Osteoblast (primary cell): ENCODE measurements at regions not wholly inside any gene's neighbourhood (a gene's known extent, or its start where the extent isn't known, plus 50 kb on each side); places are given as distances from the start of the nearest gene placed in this dataset.
A peak's percentile ranks its signal among the peaks of the same experiment; 100 is the strongest.

Source experiments
- DNase-seq: peaks from one replicate; pipeline ENCODE4 v3.0.0; 2011; ENCODE audit warnings: low spot score, mixed read lengths; ENCODE audit not compliant: insufficient read length; ENCODE audit errors: missing footprints
- H2AFZ ChIP-seq: 2 replicates; pipeline ENCODE4 v1.6.0; 2011; ENCODE audit warnings: mild to moderate bottlenecking, low read length
- H3K27ac ChIP-seq: 2 replicates; pipeline ENCODE4 v1.5.1; 2011; ENCODE audit warnings: mild to moderate bottlenecking, low read depth, low read length, moderate library complexity
- H3K27me3 ChIP-seq: 2 replicates; pipeline ENCODE4 v1.6.0; 2012; ENCODE audit warnings: mild to moderate bottlenecking, control low read depth, inconsistent platforms, low read length, moderate library complexity; ENCODE audit not compliant: insufficient read depth
- H3K36me3 ChIP-seq: 2 replicates; pipeline ENCODE4 v1.5.1; 2011; ENCODE audit warnings: mild to moderate bottlenecking, low read length, control low read depth, moderate library complexity; ENCODE audit not compliant: insufficient read depth
- H3K4me1 ChIP-seq: 2 replicates; pipeline ENCODE4 v1.5.1; 2011; ENCODE audit warnings: mild to moderate bottlenecking, low read length, control low read depth, moderate library complexity; ENCODE audit not compliant: insufficient read depth
- H3K4me2 ChIP-seq: 2 replicates; pipeline ENCODE4 v1.6.0; 2011; ENCODE audit warnings: mild to moderate bottlenecking, low read length; ENCODE audit not compliant: insufficient read depth
- H3K4me3 ChIP-seq: fragments of 200-600 bp; sonication (generic); 3 replicates; pipeline ENCODE4 v1.5.1; 2012; ENCODE audit warnings: mild to moderate bottlenecking, low read length, inconsistent platforms; ENCODE audit not compliant: insufficient read depth
- H3K79me2 ChIP-seq: 2 replicates; pipeline ENCODE4 v1.6.0; 2012; ENCODE audit warnings: mild to moderate bottlenecking, low read length, control low read depth, inconsistent platforms; ENCODE audit not compliant: insufficient read depth
- H3K9me3 ChIP-seq: 2 replicates; pipeline ENCODE4 v1.5.1; 2011; ENCODE audit warnings: low read depth, low read length, control low read depth
- H4K20me1 ChIP-seq: 2 replicates; pipeline ENCODE4 v1.6.0; 2012; ENCODE audit warnings: mild to moderate bottlenecking, low read length, control low read depth; ENCODE audit not compliant: insufficient read depth
- TF ChIP-seq, protein P1 (sequence below): IDR thresholded peaks from 2 replicates; pipeline ENCODE4 v1.5.1; 2011; ENCODE audit warnings: mild to moderate bottlenecking, low read depth, low read length, moderate library complexity; ENCODE audit errors: extremely low read depth

DNA sequence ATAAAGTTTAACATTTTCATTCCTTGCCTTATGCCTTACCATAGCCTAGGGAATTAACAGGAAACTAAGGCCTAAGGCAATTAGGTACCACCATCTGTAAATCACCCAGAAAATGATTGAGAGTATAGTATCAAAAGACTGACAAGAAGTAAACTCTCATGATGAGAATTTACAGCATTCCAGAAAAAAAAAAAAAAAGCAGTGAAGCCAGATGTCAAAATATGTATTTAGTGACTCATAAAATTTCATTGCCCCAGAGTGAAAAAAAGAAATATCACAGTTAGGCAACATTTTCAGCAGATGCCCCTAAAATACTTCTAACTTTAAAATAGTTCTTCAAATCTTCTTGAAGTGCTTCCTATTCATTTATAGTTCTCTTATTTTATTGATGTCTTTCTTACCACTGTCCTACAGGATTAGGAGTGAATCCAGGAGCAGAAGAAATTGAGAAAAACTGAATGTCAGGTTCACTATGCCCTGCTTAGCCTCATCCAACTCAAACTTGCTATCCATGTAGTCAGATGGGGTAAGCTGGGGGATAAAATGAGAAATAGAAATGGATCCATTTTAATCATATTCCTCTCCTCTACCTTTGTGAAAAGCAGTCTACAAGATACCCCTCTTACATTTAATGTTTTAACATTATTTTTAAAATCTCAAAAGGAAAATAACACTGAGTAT lies 57.3 kb upstream of the TANK start:
- Histone ChIP-seq H3K9me3 (no peaks in the 10 kb centered on the region), H3K79me2 (no peaks in the 10 kb centered on the region), H3K4me2 (peak overlapping the region; percentile 57), H4K20me1 (no peaks in the 10 kb centered on the region), H3K36me3 (no peaks in the 10 kb centered on the region), H3K4me1 (peaks cover 23% of the 10 kb centered on the region), H3K27ac (no peak overlapping the region), H2AFZ (no peak overlapping the region), H3K4me3 (no peak overlapping the region), H3K27me3 (no peaks in the 10 kb centered on the region)
- no peak for DNase-seq
- TF ChIP-seq, protein P1, sequence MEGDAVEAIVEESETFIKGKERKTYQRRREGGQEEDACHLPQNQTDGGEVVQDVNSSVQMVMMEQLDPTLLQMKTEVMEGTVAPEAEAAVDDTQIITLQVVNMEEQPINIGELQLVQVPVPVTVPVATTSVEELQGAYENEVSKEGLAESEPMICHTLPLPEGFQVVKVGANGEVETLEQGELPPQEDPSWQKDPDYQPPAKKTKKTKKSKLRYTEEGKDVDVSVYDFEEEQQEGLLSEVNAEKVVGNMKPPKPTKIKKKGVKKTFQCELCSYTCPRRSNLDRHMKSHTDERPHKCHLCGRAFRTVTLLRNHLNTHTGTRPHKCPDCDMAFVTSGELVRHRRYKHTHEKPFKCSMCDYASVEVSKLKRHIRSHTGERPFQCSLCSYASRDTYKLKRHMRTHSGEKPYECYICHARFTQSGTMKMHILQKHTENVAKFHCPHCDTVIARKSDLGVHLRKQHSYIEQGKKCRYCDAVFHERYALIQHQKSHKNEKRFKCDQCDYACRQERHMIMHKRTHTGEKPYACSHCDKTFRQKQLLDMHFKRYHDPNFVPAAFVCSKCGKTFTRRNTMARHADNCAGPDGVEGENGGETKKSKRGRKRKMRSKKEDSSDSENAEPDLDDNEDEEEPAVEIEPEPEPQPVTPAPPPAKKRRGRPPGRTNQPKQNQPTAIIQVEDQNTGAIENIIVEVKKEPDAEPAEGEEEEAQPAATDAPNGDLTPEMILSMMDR, result no peak

DNA sequence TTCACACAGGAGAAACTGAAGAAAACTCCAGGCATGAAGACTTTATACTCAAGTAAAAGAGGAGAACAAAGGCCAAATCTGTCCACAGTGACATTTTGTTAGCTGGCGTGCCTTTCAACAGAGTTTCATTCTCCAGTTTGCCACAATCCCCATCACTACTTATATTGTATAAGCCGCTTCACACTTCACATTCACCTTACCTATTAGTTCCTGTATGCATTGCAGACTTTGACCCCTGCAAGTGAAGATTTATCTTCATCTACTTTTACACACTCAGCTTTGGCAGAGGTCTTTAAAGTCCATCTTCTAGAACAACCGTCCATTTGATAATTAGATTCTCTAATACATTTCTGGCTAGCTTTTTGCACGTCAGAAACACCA lies 56.8 kb upstream of the TANK start:
- TF ChIP-seq, protein P1, result no peak
- DNase-seq, result no peak
- Histone ChIP-seq H3K4me1 (peaks cover 23% of the 10 kb centered on the region), H3K4me2 (peak overlapping the region; percentile 11), H3K9me3 (no peaks in the 10 kb centered on the region), H3K4me3 (no peak overlapping the region), H3K27ac (no peak overlapping the region), H3K36me3 (no peaks in the 10 kb centered on the region), H3K27me3 (no peaks in the 10 kb centered on the region), H3K79me2 (no peaks in the 10 kb centered on the region), H4K20me1 (no peaks in the 10 kb centered on the region), H2AFZ (no peak overlapping the region)

DNA sequence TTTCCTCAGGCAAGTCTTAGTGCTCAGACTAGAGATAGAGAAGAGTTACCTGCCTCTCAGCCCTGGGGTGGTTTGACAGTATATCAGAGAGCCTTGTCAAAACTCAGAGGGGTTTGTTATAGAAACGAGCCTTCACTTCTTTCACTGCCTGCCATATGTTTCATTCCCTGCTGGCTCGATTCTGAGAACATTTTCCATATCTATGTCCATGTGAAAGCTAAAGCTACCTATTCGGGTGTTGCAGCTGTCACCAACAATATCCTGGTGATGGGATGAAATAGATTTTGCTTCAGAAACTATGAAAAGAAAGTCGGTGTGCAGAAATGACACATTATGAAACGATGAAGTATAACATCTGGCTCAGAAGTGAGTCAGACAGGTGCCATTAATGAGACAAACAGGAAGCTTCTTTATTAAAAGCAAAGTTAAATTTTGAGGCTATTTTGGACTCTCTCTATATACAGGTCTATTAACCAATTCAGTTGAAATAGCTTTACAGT lies 56.1 kb upstream of the TANK start:
- DNase-seq, result no peak
- Histone ChIP-seq H2AFZ (no peak overlapping the region), H3K36me3 (no peaks in the 10 kb centered on the region), H3K4me3 (no peak overlapping the region), H3K27me3 (no peaks in the 10 kb centered on the region), H3K9me3 (no peaks in the 10 kb centered on the region), H3K79me2 (no peaks in the 10 kb centered on the region), H3K4me1 (peaks cover 23% of the 10 kb centered on the region), H3K4me2 (no peak overlapping the region), H3K27ac (no peak overlapping the region), H4K20me1 (no peaks in the 10 kb centered on the region)
- TF ChIP-seq, protein P1, result no peak

DNA sequence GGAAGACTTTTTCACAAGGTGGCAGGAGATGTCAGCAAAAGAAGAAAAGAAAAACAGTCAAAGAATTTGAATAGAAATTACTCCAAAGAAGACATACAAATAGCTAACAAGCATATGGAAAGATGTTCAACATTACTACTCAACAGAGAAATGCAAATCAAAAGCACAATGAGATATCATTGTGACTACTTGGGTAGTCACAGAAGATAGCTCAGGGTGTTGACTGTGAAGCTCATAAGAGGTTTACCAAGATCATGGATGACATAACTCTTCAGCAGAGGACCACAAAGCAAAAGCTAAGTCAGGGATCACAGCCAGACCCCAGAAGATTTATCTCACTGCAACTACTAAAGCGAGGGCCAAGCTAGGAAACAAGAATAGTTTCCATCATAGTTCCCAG lies 53.0 kb upstream of the TANK start:
- no peaks in the 10 kb centered on the region for H3K79me2 ChIP-seq

More for the DNA sequence above, 53.0 kb upstream of the TANK start:
- H3K4me1 ChIP-seq, result peaks cover 16% of the 10 kb centered on the region
- no peaks in the 10 kb centered on the region for H3K36me3 ChIP-seq
- DNase-seq, result no peak
- no peak overlapping the region for H3K4me2 ChIP-seq
- H2AFZ ChIP-seq, result peak overlapping the region; percentile 17
- no peaks in the 10 kb centered on the region for H3K9me3 ChIP-seq
- no peak overlapping the region for H3K4me3 ChIP-seq
- no peaks in the 10 kb centered on the region for H4K20me1 ChIP-seq
- TF ChIP-seq, protein P1, result no peak
- H3K27ac ChIP-seq, result no peak overlapping the region
- no peaks in the 10 kb centered on the region for H3K27me3 ChIP-seq
